MM.1S (cell line): ENCODE measurements at regions not wholly inside any gene's neighbourhood (a gene's known extent, or its start where the extent isn't known, plus 50 kb on each side); places are given as distances from the start of the nearest gene placed in this dataset.

Source experiments
- DNase-seq: peaks from one replicate; pipeline ENCODE4 v3.0.0-alpha.2; 2015
- H2AFZ ChIP-seq: fragments of 300-600 bp; sonication (generic); 2 replicates; pipeline ENCODE4 v1.6.0; 2016; ENCODE audit warnings: antibody characterized with exemption, low read length
- H3F3A ChIP-seq: fragments of 300-600 bp; sonication (generic); 2 replicates; pipeline ENCODE4 v1.6.1; 2016; ENCODE audit warnings: mild to moderate bottlenecking, antibody characterized with exemption, low read length, moderate library complexity, mixed read lengths; ENCODE audit not compliant: insufficient read depth
- H3K27ac ChIP-seq: fragments of 300-600 bp; sonication (generic); 2 replicates; pipeline ENCODE4 v1.5.1; 2016; ENCODE audit warnings: mild to moderate bottlenecking, low read length
- H3K27me3 ChIP-seq: fragments of 300-600 bp; sonication (generic); replicated peaks from 2 replicates; pipeline ENCODE4 v1.6.0; 2016; ENCODE audit warnings: low read length; ENCODE audit not compliant: insufficient read depth
- H3K36me3 ChIP-seq: fragments of 300-600 bp; sonication (generic); replicated peaks from 2 replicates; pipeline ENCODE4 v1.6.1; 2016; ENCODE audit warnings: mild to moderate bottlenecking, low read length, mixed read lengths; ENCODE audit not compliant: insufficient read depth
- H3K4me1 ChIP-seq: fragments of 300-600 bp; sonication (generic); 2 replicates; pipeline ENCODE4 v1.6.1; 2016; ENCODE audit warnings: low read length, mixed read lengths
- H3K4me2 ChIP-seq: fragments of 300-600 bp; sonication (generic); 2 replicates; pipeline ENCODE4 v1.6.0; 2016; ENCODE audit warnings: low read depth, low read length
- H3K4me3 ChIP-seq: fragments of 300-600 bp; sonication (generic); 2 replicates; pipeline ENCODE4 v1.5.1; 2016; ENCODE audit warnings: low read length, mixed read lengths
- H3K79me2 ChIP-seq: fragments of 300-600 bp; sonication (generic); 2 replicates; pipeline ENCODE4 v1.6.1; 2016; ENCODE audit warnings: mixed run types, low read length, mixed read lengths
- H3K9ac ChIP-seq: fragments of 300-600 bp; sonication (generic); 2 replicates; pipeline ENCODE4 v1.6.1; 2016; ENCODE audit warnings: low read length, mixed read lengths
- H3K9me2 ChIP-seq: fragments of 300-600 bp; sonication (generic); replicated peaks from 2 replicates; pipeline ENCODE4 v1.6.1; 2016; ENCODE audit warnings: mild to moderate bottlenecking, low read length, mixed read lengths; ENCODE audit not compliant: insufficient read depth
- H3K9me3 ChIP-seq: fragments of 300-600 bp; sonication (generic); replicated peaks from 2 replicates; pipeline ENCODE4 v1.6.1; 2016; ENCODE audit warnings: mild to moderate bottlenecking, low read length, mixed read lengths; ENCODE audit not compliant: insufficient read depth
- H4K20me1 ChIP-seq: fragments of 300-600 bp; sonication (generic); 2 replicates; pipeline ENCODE4 v1.6.1; 2016; ENCODE audit warnings: mild to moderate bottlenecking, low read length, moderate library complexity, mixed read lengths; ENCODE audit not compliant: insufficient read depth
- EZH2 ChIP-seq: fragments of 300-600 bp; sonication (generic); optimal IDR thresholded peaks from 2 replicates; pipeline ENCODE3; 2017; ENCODE audit warnings: low read depth, mild to moderate bottlenecking, antibody characterized with exemption, low read length, mixed read lengths
- EZH2phosphoT487 ChIP-seq: fragments of 300-600 bp; sonication (generic); IDR thresholded peaks from 2 replicates; pipeline ENCODE4 v1.6.1; 2018; ENCODE audit warnings: antibody characterized with exemption, low read length
- TF ChIP-seq, protein P1 (sequence below): fragments of 300-600 bp; sonication (generic); IDR thresholded peaks from 2 replicates; pipeline ENCODE4 v1.5.1; 2016; ENCODE audit warnings: antibody characterized with exemption, low read length, mixed read lengths

DNA sequence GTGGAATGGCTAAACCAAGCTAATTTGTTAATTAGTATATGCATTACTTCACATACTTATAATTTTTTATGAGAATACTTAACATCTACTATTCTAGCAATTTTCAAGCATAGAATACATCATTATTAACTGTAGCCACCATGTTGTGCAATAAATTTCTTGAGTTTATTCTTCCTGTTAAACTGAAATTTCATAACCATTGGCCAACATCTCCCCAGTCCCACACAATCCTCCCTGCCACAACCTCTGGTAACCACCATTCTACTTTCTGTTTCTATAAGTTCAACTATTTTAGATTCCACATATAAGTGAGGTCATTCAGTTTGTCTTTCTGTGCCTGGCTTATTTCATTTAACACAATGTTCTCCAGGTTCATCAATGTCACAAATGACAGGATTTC is 208.5 kb downstream of the PPP4R3C start:
- H3K79me2 ChIP-seq = no peaks in the 10 kb centered on the region
- H3K4me3 ChIP-seq = no peak overlapping the region
- no peaks in the 10 kb centered on the region for H4K20me1 ChIP-seq
- peak; percentile 48 for DNase-seq
- no peaks in the 10 kb centered on the region for H3F3A ChIP-seq
- no peak overlapping the region for H3K9ac ChIP-seq
- H3K4me1 ChIP-seq = peaks cover 8% of the 10 kb centered on the region; the same call in 1 of the 2 replicates
- H3K9me2 ChIP-seq = no peaks in the 10 kb centered on the region
- no peaks in the 10 kb centered on the region for H3K36me3 ChIP-seq
- peak overlapping the region; percentile 37; the same call in 1 of the 2 replicates for H3K4me2 ChIP-seq
- no peak overlapping the region for H3K27ac ChIP-seq
- no peaks in the 10 kb centered on the region for H3K27me3 ChIP-seq
- no peak for TF ChIP-seq EZH2phosphoT487
- TF ChIP-seq, protein P1, sequence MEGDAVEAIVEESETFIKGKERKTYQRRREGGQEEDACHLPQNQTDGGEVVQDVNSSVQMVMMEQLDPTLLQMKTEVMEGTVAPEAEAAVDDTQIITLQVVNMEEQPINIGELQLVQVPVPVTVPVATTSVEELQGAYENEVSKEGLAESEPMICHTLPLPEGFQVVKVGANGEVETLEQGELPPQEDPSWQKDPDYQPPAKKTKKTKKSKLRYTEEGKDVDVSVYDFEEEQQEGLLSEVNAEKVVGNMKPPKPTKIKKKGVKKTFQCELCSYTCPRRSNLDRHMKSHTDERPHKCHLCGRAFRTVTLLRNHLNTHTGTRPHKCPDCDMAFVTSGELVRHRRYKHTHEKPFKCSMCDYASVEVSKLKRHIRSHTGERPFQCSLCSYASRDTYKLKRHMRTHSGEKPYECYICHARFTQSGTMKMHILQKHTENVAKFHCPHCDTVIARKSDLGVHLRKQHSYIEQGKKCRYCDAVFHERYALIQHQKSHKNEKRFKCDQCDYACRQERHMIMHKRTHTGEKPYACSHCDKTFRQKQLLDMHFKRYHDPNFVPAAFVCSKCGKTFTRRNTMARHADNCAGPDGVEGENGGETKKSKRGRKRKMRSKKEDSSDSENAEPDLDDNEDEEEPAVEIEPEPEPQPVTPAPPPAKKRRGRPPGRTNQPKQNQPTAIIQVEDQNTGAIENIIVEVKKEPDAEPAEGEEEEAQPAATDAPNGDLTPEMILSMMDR = no peak
- no peak for TF ChIP-seq EZH2
- H2AFZ ChIP-seq = no peak overlapping the region
- H3K9me3 ChIP-seq = no peaks in the 10 kb centered on the region

DNA sequence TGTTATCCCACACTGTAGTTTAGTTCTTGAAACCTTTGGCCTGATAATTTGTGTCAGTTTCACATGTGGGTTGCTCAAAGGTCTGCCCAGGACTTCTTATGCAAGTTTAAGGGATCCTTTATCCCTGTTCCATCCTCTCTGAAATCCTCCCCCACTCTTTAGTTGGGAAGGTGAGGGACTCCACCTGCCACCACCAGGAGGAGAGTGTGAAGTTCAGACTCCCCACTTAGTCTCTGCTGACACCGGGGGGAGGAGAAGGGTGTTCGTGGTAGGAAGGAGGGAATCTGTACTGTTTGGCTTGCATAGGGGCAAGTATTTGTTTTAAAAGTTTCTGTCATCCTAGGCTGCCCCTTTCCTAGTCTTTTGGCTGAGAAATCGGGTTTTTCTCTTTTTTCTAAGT is 211.8 kb downstream of the PPP4R3C start:
- no peaks in the 10 kb centered on the region for H3K9me2 ChIP-seq
- no peak overlapping the region for H2AFZ ChIP-seq
- no peak overlapping the region for H3K4me3 ChIP-seq
- peaks cover 8% of the 10 kb centered on the region; the same call in 1 of the 2 replicates for H3K4me1 ChIP-seq
- H3K4me2 ChIP-seq = no peak overlapping the region
- DNase-seq = no peak
- no peaks in the 10 kb centered on the region for H3K36me3 ChIP-seq
- TF ChIP-seq EZH2phosphoT487 (no peak), EZH2 (no peak)
- TF ChIP-seq, protein P1 = no peak
- H4K20me1 ChIP-seq = no peaks in the 10 kb centered on the region
- H3K27ac ChIP-seq = no peak overlapping the region
- no peaks in the 10 kb centered on the region for H3K27me3 ChIP-seq
- peaks cover 4% of the 10 kb centered on the region; the same call in 1 of the 2 replicates for H3F3A ChIP-seq
- no peaks in the 10 kb centered on the region for H3K79me2 ChIP-seq
- H3K9me3 ChIP-seq = no peaks in the 10 kb centered on the region
- no peak overlapping the region for H3K9ac ChIP-seq

DNA sequence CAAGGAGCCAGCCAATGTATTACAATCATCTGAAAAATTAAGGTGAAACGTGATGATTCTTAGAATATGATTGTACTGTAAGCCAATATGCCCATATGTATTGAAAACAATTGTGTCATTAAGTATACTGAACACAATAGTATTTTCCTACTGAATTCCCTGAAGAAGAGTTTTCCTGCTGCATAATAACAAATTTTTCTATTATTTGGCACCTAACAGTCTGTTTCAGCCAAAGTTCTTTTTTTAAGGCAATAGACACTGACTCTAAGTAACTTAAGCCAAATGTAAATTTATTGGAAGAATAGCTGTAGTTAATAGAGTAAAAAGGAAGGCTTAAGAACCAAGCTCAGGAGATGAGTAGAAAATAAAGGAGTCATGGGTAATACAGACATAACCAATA is 220.6 kb downstream of the PPP4R3C start:
- Histone ChIP-seq H2AFZ (no peak overlapping the region), H3K4me2 (no peak overlapping the region), H3K9me3 (no peaks in the 10 kb centered on the region), H3K9ac (no peak overlapping the region), H3K27me3 (no peaks in the 10 kb centered on the region), H3K4me1 (no peaks in the 10 kb centered on the region), H3K9me2 (no peaks in the 10 kb centered on the region), H3K4me3 (no peak overlapping the region), H4K20me1 (no peaks in the 10 kb centered on the region), H3K79me2 (no peaks in the 10 kb centered on the region), H3K27ac (no peak overlapping the region), H3F3A (peaks cover 9% of the 10 kb centered on the region; the same call in 1 of the 2 replicates), H3K36me3 (no peaks in the 10 kb centered on the region)
- DNase-seq = no peak
- TF ChIP-seq, protein P1 = no peak
- TF ChIP-seq EZH2 = no peak
- no peak for TF ChIP-seq EZH2phosphoT487
